GM18870 (cell line): ENCODE measurements at regions not wholly inside any gene's neighbourhood (a gene's known extent, or its start where the extent isn't known, plus 50 kb on each side); places are given as distances from the start of the nearest gene placed in this dataset.

Experiments used
- ATAC-seq: cut with Tn5 transposase; IDR thresholded peaks from one replicate; pipeline ENCODE4 v1.9.1; 2021; ENCODE audit warnings: moderate library complexity; ENCODE audit not compliant: unreplicated experiment

DNA sequence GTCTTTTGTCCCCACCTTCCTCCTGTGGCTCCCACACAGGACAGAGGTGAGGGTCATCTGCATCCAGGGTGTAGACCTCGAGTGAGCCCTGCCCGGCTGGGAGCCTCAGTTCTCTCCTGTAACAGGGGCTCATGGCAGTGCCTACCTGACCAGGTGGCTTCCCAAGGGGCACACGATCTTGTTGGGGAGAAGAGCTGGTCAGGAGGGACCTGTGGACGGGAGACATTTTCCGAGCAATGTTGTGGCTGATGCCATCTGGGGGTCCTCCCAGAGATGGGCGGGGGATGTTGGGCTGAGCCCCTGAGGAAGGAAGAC is 51.9 kb downstream of the CEBPB start:
- ATAC-seq = no peak

DNA sequence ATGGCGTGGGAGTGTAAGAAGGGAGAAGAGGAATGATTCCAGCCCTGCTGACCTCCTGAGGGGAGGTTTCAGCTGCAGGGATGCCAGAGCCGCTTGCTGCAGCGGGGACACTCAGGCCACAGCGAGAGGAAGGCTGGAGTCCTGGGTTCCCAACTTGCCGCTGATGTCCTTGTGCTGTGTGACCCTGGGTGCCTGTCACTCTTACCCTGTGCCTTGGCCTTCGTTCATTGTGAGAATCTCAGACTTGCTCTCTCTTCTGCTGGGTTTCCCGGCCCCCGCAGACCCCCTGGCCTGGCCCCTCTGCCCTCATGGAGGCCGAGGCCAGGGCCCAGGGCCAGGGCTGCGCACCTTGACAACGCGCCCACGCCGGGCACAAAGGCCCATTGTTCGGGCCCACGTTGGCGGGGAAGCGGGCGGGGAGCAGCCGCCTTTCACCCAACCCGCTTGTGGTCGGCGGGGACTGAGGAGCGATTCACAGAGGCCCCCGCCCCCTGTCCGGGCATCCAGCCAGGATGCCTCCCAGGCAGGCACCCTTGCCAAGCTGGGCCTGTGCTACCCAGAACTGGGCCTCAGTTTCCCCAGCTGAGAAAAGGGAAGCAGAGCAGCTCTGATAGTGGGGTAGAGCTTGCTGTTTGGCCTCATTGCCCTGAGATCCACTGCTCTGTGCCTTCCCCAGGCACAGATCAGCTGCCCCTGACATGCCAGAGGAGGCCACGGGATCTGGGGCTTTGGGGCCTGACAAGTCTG is 52.4 kb downstream of the CEBPB start:
- no peak for ATAC-seq

DNA sequence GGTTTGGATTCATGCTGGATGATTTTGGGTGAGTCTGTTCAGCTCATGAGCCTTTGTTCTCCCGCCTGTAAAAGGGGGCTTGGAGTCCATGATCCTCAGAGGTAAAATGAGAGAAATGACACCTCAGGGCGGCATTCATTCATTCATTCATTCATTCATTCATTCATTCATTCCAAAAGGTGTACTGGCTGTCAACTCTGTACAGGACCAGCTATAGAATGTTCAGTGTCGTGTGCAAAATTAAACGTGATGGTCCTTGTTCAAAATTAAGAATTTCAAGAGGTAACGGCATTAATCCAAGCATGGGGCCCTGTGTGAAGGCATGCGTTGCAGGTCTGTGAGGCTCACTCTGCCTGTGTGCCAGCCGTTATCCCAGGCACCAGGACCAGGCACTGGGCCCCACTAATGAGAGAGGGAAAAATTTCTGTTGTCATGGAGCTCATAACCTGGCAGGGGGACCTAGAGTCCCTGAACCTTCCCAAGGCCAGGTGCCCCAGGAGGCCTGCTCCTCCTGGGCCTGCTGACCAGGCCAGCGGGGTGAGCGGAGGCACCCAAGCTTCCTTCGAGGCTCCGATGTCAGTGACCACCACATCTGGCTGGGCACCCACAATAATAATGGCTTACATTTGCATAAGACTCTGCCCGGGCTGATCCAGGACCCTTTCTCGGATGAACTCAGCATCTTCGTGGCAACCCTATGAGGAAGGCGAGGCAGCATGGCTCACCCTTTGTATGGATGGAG is 53.2 kb downstream of the CEBPB start:
- ATAC-seq = no peak

DNA sequence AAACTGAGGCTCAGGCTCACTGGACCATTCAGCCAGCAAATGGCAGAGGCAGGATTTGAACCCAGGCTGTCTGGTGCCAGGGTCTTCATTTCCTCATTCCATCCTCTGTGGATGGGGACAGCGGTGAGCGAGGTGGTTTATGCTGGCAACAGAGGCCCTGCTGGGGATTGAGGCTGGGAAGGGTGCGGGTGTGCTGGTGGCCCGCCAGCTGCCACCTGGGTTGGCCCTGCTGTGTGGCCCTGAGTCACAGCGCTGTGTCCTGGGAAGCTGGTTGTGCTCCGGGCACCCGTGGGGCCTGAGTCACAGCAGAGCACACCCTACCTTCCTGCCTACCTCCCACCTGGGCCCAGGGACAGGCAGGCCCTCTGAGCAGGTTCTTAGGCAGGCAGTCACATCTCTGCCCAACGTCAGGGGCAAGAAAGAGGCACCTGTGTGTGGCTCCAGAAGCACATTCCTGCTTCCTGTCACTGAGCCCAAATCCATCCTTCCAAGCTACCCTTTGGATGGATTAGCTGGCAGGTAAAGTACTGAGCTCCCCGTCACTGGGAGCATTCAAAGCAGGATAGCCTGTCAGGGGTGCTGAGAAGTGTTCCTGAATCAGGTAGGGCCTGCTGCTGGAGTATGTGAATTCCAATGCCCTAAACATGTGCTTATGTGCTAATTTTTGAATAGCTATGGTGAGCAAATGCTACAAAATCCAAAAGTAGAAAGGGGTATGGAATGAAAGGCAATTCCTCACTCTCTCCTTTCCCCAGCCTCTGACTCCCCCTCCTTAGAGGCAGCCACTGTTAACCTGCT is 53.9 kb downstream of the CEBPB start:
- ATAC-seq = no peak

DNA sequence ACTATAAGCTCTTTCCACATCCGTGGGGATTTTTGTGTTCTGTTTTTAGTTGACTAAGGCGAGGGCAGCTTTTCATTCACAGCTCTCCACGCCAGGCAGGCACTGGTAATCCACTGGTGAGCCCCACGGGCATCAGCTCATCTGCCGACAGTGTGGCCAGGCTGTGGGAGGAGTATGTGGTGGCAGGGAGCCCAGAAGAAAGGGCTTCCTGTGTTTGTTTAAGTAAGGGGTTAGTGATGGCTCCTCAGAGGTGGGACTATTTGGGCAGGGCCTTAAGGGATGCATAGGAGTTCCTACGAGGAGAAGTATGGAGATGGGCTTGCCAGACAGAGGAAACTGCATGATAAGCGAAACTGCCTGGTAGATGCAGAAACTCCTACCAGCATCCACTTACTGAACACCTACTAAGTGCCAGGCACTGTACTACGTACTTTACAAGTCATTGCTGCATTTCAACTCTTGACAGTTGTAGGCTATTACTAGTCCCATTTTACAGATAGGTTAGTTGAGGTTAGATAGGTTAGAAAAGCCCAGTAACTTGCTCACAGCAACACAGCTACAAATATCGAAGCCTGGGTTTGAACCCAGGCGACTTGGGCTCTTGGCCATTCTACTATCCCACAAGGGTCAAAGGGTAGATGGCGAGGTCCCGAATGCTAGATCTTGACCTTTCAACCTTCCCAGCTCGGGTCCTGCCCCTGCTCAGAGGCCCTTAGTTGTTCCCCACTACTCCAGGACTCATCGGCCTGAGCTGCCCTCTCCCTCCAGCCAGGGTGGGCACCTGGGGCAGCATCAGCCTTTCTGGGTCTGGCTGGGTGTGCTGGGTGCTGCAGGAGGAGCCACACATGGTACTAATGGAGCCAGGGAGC is 55.1 kb downstream of the CEBPB start:
- ATAC-seq = no peak

DNA sequence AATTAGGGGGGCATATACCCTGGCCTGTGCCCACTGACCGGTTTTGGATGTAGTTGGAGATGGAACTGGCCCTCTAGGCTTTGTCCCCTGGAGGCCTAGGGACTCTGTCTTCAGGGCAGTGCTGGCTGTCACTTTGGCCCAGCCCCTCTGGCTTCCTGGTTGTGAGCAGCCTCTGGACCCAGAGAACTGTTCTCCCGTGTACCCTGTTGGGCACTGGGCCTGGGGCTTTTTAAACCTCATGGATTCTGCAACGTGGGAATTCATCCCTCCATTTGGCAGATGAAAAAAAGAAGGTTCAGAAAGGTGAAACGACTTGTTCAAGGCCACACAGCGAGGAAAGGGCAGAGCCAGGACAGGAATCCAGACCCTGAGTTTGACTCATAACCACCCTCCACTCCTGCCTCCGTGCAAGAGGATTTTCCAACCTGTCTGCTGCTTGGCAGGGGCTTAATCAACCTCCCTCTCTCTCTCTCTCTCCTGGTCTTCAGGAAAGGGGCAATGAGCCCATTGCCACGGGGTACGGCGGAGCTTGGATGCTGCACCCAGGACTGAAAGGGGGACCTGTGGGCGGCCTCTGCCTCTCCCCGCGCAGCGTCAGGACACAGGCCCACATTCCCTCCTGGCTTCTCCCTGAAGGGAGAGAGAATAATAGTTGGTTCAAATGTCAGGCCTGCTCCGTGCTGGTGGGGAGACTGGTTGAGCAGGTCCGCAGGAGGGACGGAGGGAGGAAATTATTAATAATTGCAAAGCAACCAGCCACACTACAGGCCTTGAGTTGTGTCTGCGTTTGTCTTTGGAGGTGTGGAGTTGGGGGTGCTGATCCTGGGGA is 56.0 kb downstream of the CEBPB start:
- no peak for ATAC-seq

DNA sequence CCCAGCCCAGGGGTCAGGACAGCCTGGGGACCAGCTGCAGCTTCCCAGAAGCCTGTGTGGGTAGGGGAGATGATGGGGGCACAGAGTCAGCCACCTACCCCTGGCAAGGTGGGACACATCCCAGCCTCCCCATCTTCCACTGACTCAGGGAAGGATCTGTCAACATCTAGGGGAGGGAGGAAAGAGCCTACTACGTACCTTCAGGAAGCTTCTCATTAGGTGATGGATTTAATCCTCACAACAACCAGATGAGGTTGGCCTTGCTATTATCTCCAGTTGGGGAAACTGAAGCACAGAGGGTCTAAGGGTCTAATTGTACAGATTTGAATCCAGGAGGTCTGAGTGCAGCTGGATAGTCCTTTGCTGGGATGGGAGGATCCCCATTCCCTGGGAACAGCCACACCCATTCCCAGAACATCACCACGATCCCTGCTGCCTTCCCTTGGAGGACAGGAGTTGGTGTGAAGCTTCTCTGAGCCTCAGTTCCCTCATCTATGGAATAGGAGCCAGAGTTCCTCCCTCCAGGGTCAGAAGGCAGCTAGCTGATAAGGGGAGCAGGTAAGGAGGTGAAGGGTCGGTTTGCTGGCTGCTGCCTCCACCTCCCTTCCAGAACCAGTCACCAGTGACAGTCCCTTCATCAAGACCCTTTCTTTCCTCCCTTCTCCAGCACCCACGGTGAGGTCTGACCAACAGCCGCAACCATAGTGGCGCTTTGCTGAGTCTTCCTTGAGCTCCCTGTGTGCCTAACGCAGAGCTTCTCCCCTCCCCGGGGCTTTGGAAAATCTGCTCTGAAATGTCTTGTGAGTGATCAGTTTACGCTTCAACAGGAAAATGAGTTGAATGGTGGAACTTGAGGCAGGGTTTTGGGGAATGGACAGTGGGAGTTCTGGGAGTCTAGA is 56.8 kb downstream of the CEBPB start:
- ATAC-seq = no peak

DNA sequence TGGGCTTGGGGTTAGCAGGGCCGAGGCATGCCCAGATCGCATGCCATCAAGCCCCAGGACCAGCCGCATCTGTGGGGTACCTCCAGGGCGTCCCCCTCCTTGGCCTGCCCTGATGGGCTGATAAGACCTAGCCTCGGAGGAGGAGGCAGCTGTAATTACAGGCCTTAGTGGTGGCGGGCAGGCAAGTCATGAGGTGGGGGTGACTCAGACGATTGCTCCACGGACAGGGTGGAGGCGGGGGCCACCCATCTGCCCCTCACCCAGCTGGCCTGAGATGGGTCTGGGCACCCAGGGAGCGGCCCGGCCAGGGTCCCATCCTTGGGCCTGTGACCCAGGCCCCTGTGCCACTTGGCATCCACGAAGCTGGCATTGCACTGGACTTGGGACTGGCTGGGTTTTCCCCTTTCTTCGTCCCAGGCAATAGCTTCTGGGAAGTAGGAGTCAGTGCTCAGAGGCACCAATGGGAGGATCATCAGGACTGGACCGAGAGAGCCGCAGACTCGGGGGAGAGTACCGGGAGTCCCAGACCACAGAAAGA is 57.5 kb downstream of the CEBPB start:
- ATAC-seq = no peak

DNA sequence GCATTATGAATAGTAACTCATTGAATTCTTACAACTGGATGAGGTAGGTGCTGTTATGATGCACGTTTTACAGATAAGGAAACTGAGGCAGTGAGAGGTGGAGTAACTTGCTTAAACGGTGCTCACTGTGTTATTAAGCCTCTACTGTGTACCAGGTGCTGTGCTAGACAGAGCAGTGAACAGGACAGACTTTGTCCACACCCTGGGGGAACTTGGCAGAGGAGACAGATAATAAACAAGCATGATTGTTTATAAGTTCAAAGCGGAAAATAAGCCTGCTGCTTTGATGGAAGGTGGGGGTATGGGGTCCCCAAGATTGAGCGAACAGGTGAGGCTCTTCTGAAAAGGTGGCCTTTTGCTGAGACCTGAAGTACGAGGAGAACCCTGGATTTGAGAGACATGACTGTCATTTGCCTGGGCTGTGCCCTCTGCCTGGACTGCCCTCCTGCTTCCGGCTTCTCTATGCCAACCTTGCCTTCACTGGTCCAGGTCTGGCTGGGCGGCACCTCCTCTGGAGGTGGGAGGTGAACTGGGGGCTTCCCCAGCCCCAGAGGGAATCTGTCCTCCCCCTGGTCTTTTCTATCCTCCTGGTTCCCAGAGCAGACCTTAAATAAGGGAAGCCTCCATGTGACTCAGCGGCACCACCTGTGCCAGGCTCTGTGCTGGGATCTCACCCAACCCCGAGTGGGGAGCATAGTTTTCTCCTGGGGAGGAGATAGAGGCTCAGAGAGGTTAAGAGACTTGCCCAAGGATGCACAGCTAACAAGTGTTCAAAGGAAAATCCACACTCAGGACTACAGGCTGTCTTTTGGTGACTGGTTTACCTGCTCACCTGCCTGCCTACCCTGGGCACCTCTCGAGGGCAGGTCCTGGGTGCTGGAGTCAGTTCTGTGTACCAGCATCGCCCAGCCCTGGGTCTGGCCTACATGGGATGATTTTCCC is 59.1 kb downstream of the CEBPB start:
- ATAC-seq = no peak

DNA sequence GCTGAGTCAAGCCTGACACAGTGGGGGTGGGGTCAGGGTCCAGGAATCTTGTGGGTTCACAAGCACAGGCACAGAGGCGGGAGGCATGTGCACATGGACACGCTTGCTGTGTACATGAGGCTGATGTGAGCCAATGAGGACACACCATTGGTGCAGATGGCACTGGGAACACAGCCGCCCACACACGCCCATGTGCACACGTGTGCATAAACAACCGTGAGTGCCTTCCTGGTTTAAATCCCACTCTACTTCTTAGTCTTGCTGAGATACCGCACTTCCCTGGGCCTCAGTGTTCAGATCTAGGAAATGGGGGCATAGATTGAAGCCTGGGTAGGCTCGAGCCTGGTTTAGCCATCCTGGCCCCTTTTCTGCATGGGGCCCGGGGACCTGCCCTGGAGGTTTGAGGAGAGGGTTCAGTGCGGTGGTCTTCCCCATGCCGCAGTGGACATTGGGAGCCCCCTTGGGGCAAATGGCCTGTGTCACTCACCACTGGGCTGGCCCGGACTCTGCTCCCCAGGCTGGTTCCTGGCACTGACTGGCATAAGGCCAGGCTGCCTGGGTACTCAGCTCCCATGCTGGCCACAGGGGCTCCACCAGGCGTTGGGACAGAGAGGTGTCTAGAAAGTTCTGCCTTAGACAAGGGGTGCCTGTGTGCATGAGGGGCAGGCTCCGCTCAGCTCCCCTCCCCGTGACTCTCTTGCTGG is 60.2 kb downstream of the CEBPB start:
- no peak for ATAC-seq

DNA sequence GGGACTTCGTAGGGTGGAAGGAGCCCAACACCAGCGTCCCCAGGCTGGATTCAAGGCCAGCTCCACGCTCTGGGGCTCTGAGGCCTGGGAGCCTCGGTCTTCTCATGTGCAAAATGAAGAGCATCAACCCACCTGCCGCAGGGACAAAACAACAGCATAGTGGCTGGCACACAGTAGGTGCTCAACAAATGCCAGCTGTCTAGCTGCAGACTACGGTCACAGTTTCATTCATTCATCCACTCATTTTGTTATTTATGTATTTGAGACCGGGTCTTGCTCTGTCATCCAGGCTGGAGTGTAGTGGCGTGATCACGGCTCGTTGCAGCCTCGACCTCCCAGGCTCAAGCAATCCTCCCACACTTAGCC is 60.7 kb downstream of the CEBPB start:
- no peak for ATAC-seq

DNA sequence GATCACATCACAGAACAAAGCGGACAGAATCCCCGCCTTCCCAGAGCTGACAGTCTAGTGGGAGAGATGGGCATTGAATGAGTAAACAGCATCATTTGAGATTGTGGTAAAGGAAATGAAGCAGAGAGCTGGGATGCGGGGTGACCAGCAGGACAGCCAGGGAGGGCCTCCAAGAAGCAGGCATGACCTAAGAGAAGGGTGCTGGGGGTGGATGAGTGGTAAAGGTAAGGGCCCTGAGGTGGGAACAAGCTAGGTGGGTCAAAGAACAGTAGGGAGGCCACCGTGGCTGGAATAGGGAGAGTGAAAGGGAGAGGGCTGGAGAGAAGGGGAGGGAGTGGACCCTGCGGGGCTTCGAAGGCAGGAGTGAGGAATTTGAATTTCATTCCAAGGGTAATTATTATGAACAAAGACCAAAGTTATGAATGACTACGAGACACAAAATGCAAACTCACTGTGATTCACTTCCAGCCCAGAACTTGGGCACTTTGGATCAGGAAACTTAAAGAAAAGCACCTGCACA is 61.4 kb downstream of the CEBPB start:
- no peak for ATAC-seq

DNA sequence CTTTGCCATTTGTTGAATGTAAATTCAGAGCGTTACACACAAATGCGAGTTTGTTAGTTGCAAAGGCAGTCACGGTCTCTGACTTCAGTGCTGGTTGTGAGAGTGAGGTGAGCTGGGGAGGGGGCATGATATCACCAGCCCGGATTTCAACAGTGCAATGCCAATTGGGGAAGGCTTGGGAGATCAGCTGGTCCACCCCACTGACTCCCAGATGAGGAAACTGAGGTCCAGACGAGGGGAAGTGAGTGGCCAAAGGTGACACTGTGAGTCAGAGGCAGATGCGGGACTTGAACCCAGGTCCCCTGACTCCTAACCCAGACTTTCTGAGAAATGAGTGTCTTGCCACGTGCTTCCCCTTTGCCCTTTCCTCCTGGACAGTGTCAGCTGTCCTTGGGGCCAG is 62.1 kb downstream of the CEBPB start:
- ATAC-seq = no peak

DNA sequence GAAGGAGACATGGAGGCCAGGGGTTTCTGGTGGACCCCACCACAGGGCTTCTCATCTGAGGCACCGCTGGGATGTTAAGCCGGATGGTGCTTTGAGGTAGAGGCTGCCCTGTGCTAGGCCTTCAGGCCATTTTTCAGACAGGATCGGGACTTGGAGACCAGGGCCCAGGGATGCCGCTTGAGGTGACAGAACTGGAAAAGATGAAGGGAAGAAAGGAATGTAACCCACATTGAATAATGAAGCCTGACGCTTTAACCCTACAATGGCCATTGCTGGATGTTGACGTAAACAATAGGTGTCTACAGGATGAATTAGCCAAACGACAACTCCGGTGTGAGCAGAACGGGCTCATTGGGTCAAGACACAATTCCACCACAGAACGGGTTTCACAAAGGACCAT is 62.5 kb downstream of the CEBPB start:
- no peak for ATAC-seq

DNA sequence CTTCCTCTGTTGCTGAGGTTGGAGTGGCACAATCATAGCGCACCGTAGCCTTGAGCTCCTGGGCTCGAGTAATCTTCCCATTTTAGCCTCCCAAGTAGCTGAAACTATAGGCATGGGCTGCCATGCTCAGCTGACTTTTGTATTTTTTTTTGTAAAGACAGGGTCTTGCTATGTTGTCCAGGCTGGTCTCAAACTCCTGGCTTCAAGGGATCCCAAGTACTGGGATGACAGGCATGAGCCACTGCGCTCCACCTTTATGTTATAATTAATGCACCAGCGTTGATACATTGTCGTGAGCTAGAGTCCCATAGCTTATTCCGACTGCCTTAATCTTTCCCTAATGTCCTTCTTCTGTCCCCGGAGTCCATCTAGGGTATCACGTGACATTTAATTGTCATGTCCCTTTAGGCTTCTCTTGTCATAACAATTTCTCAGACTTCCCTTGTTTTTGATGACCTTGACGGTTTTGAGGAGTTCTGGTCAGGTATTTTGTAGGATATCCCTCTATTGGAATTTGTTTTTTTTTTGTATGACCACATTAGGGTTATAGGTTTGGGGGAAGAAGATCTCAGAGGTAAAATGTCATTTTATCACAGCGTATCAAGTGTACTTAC is 63.9 kb downstream of the CEBPB start:
- no peak for ATAC-seq

DNA sequence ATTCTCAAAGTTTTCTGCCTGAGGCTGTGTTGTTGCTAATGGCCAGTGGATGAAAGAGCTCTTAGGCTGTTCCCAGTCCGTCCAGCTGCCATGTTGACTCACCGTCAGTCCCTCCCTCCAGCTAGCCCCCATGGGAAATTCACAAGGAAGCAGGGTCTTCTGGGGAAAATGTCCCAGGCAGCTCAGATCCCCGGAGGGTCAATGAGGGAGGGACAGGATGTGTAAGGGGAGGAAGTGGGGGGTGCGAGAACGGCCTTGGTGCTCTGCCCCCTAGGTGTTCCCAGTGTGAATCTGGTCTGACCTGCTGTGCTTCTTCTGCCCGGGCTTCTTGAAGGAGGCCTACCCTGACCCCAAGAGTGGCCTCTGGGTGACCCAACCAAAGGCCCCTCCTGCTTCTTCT is 65.9 kb downstream of the CEBPB start:
- no peak for ATAC-seq

DNA sequence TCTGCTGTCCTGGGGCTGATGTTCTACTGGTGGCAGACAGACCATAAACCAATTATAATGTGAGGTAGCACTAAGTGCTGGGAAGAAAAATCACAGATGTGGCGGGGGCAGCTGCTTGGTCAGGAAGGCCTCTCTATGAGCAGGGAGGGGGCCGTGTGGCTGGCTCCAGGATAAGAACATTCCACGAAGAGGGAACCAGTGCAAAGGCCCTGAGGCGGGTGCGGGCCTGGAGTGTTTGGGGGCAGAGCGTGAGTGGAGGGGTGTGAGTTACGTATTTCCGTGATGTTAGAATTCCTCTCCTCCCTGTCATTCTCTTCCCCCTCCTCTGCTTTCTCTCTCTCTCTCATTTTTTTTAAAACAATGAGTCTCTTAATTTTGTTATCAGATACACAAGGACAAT is 67.2 kb downstream of the CEBPB start:
- no peak for ATAC-seq
